ENCODE measurements at regions not wholly inside any gene's neighbourhood (a gene's known extent, or its start where the extent isn't known, plus 50 kb on each side); places are given as distances from the start of the nearest gene placed in this dataset.

- Histone ChIP-seq H3K27me3 (ENCODE audit: control insufficient read depth, insufficient read depth, low read length) (no peaks in the 10 kb centered on the region), H3K4me1 (ENCODE audit: control insufficient read depth in 2 of 3, insufficient read depth in 2 of 3, low read depth in 1 of 3, low read length in 3 of 3) (no peaks in the 10 kb centered on the region), H3K4me3 (ENCODE audit: low read length in 3 of 3) (no peak overlapping the region), H3K36me3 (ENCODE audit: control insufficient read depth in 2 of 3, insufficient read depth in 3 of 3, low read length in 3 of 3) (no peaks in the 10 kb centered on the region), H3K9ac (ENCODE audit: low read length in 3 of 3) (no peak overlapping the region), H3K27ac (ENCODE audit: low read depth in 2 of 2, low read length in 2 of 2) (no peak overlapping the region), H3K9me3 (ENCODE audit: control insufficient read depth in 2 of 3, insufficient read depth in 1 of 3, low read length in 3 of 3) (no peaks in the 10 kb centered on the region)
- TF ChIP-seq CTCF (IDR thresholded peaks at IDR 0.05; ENCODE audit: borderline replicate concordance, extremely low read depth, insufficient read depth), result no peak
- DNase-seq (no peak), FAIRE-seq (no peak)
- intact Hi-C loops (cut with DNase I), result no loop called here
Observed at GRCh38 chr13:97752961-97753668, 200.4 kb upstream of the IPO5 start.

GRCh38 chr13:97753942-97754670, 199.4 kb upstream of the IPO5 start:
- Histone ChIP-seq H3K4me3 (ENCODE audit: low read length in 3 of 3) (no peak overlapping the region), H3K27me3 (ENCODE audit: control insufficient read depth, insufficient read depth, low read length) (no peaks in the 10 kb centered on the region), H3K36me3 (ENCODE audit: control insufficient read depth in 2 of 3, insufficient read depth in 3 of 3, low read length in 3 of 3) (no peaks in the 10 kb centered on the region), H3K27ac (ENCODE audit: low read depth in 2 of 2, low read length in 2 of 2) (no peak overlapping the region), H3K9me3 (ENCODE audit: control insufficient read depth in 2 of 3, insufficient read depth in 1 of 3, low read length in 3 of 3) (no peaks in the 10 kb centered on the region), H3K4me1 (ENCODE audit: control insufficient read depth in 2 of 3, insufficient read depth in 2 of 3, low read depth in 1 of 3, low read length in 3 of 3) (no peaks in the 10 kb centered on the region), H3K9ac (ENCODE audit: low read length in 3 of 3) (no peak overlapping the region)
- TF ChIP-seq CTCF (IDR thresholded peaks at IDR 0.05; ENCODE audit: borderline replicate concordance, extremely low read depth, insufficient read depth), result no peak
- FAIRE-seq, result no peak
- intact Hi-C loops (cut with DNase I), result no loop called here
- DNase-seq, result no peak

GRCh38 chr13:97757807-97758206, 195.7 kb upstream of the IPO5 start:
- no peaks in the 10 kb centered on the region for H3K36me3 ChIP-seq (ENCODE audit: control insufficient read depth in 2 of 3, insufficient read depth in 3 of 3, low read length in 3 of 3)
- no peak overlapping the region for H3K4me3 ChIP-seq (ENCODE audit: low read length in 3 of 3)
- H3K4me1 ChIP-seq (ENCODE audit: control insufficient read depth in 2 of 3, insufficient read depth in 2 of 3, low read depth in 1 of 3, low read length in 3 of 3), result no peaks in the 10 kb centered on the region
- peak overlapping the region in 1 of 2 donors; percentile 3 for H3K27ac ChIP-seq (ENCODE audit: low read depth in 2 of 2, low read length in 2 of 2)
- no peaks in the 10 kb centered on the region for H3K27me3 ChIP-seq (ENCODE audit: control insufficient read depth, insufficient read depth, low read length)
- FAIRE-seq, result no peak
- DNase-seq, result peak in 2 of 5 donors; percentile 13 to 82
- no peak overlapping the region for H3K9ac ChIP-seq (ENCODE audit: low read length in 3 of 3)
- no peak for TF ChIP-seq CTCF (IDR thresholded peaks at IDR 0.05; ENCODE audit: borderline replicate concordance, extremely low read depth, insufficient read depth)
- no peaks in the 10 kb centered on the region for H3K9me3 ChIP-seq (ENCODE audit: control insufficient read depth in 2 of 3, insufficient read depth in 1 of 3, low read length in 3 of 3)
- intact Hi-C loops (cut with DNase I), result no loop called here

All from kidney (tissue), 13 donors.